ENCODE measurements at regions not wholly inside any gene's neighbourhood (a gene's known extent, or its start where the extent isn't known, plus 50 kb on each side); places are given as distances from the start of the nearest gene placed in this dataset.

GRCh38 chr10:20521186-20521585 is 375.9 kb downstream of the NEBL start:
- Histone ChIP-seq H3K27me3 (ENCODE audit: control insufficient read depth, extremely low read depth, insufficient read depth, low read length) (no peaks in the 10 kb centered on the region), H3K36me3 (ENCODE audit: control insufficient read depth in 2 of 2, extremely low read depth in 1 of 2, insufficient read depth in 2 of 2, low read length in 2 of 2) (no peaks in the 10 kb centered on the region), H4K20me1 (ENCODE audit: control insufficient read depth, extremely low read depth, insufficient read depth, low read length) (no peaks in the 10 kb centered on the region), H3K27ac (ENCODE audit: control insufficient read depth, insufficient read depth, low read length) (no peak overlapping the region), H3K4me3 (ENCODE audit: control insufficient read depth in 2 of 3, extremely low read depth in 1 of 3, insufficient read depth in 2 of 3, low read depth in 1 of 3, low read length in 3 of 3) (no peak overlapping the region), H3K4me1 (ENCODE audit: control insufficient read depth, extremely low read depth, insufficient read depth, low read length) (no peaks in the 10 kb centered on the region), H3K79me2 (ENCODE audit: control insufficient read depth, insufficient read depth, low read length) (no peaks in the 10 kb centered on the region), H3K4me2 (ENCODE audit: control insufficient read depth, extremely low read depth, insufficient read depth, low read depth, low read length) (no peak overlapping the region), H3K9ac (ENCODE audit: control insufficient read depth, extremely low read depth, insufficient read depth, low read length) (no peak overlapping the region), H3K9me3 (ENCODE audit: control insufficient read depth, low read depth, low read length) (no peaks in the 10 kb centered on the region), H2AFZ (ENCODE audit: control insufficient read depth, low read length) (no peak overlapping the region), H3K9me1 (ENCODE audit: control insufficient read depth, extremely low read depth, insufficient read depth, low read length) (no peaks in the 10 kb centered on the region)
- DNase-seq (ENCODE audit: low read depth, low spot score) (no peak), FAIRE-seq (no peak)
- dilution Hi-C loops (cut with MboI; ENCODE audit: extremely low pct_ligation_motif_present, low sequenced_read_pairs), result no loop called here
- TF ChIP-seq EZH2 (IDR thresholded peaks at IDR 0.05; ENCODE audit: low read length) (no peak), CTCF (optimal IDR thresholded peaks at IDR 0.05 in 1 of 3, IDR thresholded peaks at IDR 0.05 in 1 of 3, conservative IDR thresholded peaks at IDR 0.05 in 1 of 3; ENCODE audit: extremely low read depth in 1 of 3, insufficient read depth in 2 of 3, low read length in 3 of 3) (no peak)

DNA sequence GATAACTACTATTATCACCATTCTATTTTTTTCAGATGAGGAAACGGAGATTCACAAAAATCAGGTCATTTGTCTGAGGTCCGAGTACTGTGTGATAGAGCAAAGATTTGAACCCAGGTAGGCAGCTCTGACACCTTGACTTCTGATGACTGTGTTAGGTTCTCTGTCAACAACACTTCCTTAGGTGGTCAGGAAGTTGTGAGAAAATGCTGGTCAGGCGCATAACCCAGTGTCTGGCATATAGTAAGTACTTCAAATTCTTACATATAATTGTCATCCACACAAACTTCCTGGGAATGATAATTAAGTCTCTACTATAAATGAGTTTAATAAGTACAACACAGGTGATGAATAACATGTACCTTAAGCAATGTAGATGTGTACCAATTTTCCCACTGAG is 381.5 kb downstream of the NEBL start:
- H3K27ac ChIP-seq (ENCODE audit: control insufficient read depth, insufficient read depth, low read length), result no peak overlapping the region
- H3K9me1 ChIP-seq (ENCODE audit: control insufficient read depth, extremely low read depth, insufficient read depth, low read length), result no peaks in the 10 kb centered on the region
- DNase-seq (ENCODE audit: low read depth, low spot score), result no peak
- H2AFZ ChIP-seq (ENCODE audit: control insufficient read depth, low read length), result no peak overlapping the region
- H3K4me3 ChIP-seq (ENCODE audit: control insufficient read depth in 2 of 3, extremely low read depth in 1 of 3, insufficient read depth in 2 of 3, low read depth in 1 of 3, low read length in 3 of 3), result no peak overlapping the region
- no peaks in the 10 kb centered on the region for H3K79me2 ChIP-seq (ENCODE audit: control insufficient read depth, insufficient read depth, low read length)
- H3K9me3 ChIP-seq (ENCODE audit: control insufficient read depth, low read depth, low read length), result no peaks in the 10 kb centered on the region
- no peak overlapping the region for H3K9ac ChIP-seq (ENCODE audit: control insufficient read depth, extremely low read depth, insufficient read depth, low read length)
- H3K36me3 ChIP-seq (ENCODE audit: control insufficient read depth in 2 of 2, extremely low read depth in 1 of 2, insufficient read depth in 2 of 2, low read length in 2 of 2), result no peaks in the 10 kb centered on the region
- FAIRE-seq, result no peak
- H3K4me2 ChIP-seq (ENCODE audit: control insufficient read depth, extremely low read depth, insufficient read depth, low read depth, low read length), result no peak overlapping the region
- no peaks in the 10 kb centered on the region for H4K20me1 ChIP-seq (ENCODE audit: control insufficient read depth, extremely low read depth, insufficient read depth, low read length)
- no peaks in the 10 kb centered on the region for H3K27me3 ChIP-seq (ENCODE audit: control insufficient read depth, extremely low read depth, insufficient read depth, low read length)
- TF ChIP-seq EZH2 (IDR thresholded peaks at IDR 0.05; ENCODE audit: low read length) (no peak), CTCF (optimal IDR thresholded peaks at IDR 0.05 in 1 of 3, IDR thresholded peaks at IDR 0.05 in 1 of 3, conservative IDR thresholded peaks at IDR 0.05 in 1 of 3; ENCODE audit: extremely low read depth in 1 of 3, insufficient read depth in 2 of 3, low read length in 3 of 3) (no peak)
- H3K4me1 ChIP-seq (ENCODE audit: control insufficient read depth, extremely low read depth, insufficient read depth, low read length), result no peaks in the 10 kb centered on the region
- dilution Hi-C loops (cut with MboI; ENCODE audit: extremely low pct_ligation_motif_present, low sequenced_read_pairs), result no loop called here

Data from keratinocyte (primary cell).